ENCODE measurements at regions not wholly inside any gene's neighbourhood (a gene's known extent, or its start where the extent isn't known, plus 50 kb on each side); places are given as distances from the start of the nearest gene placed in this dataset.

DNA sequence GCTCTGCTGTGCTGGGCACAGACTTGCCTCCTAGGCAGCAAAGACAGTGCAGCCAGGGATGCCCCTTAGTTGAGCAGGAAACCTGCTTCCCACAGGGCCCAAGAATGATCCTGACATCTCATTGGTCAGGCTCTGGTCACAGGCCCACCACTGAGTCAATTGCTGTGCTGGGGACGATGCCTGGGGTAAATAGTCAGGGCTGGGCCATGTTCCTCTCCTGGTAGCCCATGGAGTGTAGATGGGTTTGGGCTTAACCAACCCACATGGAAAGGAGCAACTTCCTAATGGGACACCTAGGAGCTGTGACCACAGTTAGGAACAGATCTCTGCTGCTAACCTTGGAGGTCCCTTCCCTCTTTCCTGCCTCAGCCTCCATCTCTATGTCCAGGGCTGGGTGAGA, 212.5 kb upstream of the ZNF536 start:
- Histone ChIP-seq H3K36me3 (replicated peaks; ENCODE audit: insufficient read depth, low read length) (no peaks in the 10 kb centered on the region), H3K4me2 (ENCODE audit: low read depth, low read length) (no peak overlapping the region), H2AFZ (ENCODE audit: low read length) (no peak overlapping the region), H4K20me1 (ENCODE audit: insufficient read depth, low read length) (no peaks in the 10 kb centered on the region), H3K79me2 (ENCODE audit: low read length) (no peaks in the 10 kb centered on the region), H3K27ac (ENCODE audit: low read length) (no peak overlapping the region), H3K4me3 (ENCODE audit: low read length) (no peak overlapping the region), H3K4me1 (ENCODE audit: low read length) (no peaks in the 10 kb centered on the region), H3K9me3 (replicated peaks; ENCODE audit: insufficient read depth, low read length) (no peaks in the 10 kb centered on the region), H3K27me3 (replicated peaks; ENCODE audit: insufficient read depth, low read length) (peaks cover 27% of the 10 kb centered on the region), H3F3A (ENCODE audit: insufficient read depth, low read length) (no peaks in the 10 kb centered on the region), H3K9ac (ENCODE audit: low read length) (no peak overlapping the region), H3K9me2 (replicated peaks; ENCODE audit: insufficient read depth, low read length) (no peaks in the 10 kb centered on the region)
- TF ChIP-seq, protein P1, sequence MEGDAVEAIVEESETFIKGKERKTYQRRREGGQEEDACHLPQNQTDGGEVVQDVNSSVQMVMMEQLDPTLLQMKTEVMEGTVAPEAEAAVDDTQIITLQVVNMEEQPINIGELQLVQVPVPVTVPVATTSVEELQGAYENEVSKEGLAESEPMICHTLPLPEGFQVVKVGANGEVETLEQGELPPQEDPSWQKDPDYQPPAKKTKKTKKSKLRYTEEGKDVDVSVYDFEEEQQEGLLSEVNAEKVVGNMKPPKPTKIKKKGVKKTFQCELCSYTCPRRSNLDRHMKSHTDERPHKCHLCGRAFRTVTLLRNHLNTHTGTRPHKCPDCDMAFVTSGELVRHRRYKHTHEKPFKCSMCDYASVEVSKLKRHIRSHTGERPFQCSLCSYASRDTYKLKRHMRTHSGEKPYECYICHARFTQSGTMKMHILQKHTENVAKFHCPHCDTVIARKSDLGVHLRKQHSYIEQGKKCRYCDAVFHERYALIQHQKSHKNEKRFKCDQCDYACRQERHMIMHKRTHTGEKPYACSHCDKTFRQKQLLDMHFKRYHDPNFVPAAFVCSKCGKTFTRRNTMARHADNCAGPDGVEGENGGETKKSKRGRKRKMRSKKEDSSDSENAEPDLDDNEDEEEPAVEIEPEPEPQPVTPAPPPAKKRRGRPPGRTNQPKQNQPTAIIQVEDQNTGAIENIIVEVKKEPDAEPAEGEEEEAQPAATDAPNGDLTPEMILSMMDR (IDR thresholded peaks at IDR 0.05; ENCODE audit: low read length): no peak
- TF ChIP-seq EZH2phosphoT487 (IDR thresholded peaks at IDR 0.05; ENCODE audit: low read length) (no peak), EZH2 (optimal IDR thresholded peaks at IDR 0.05; ENCODE audit: low read depth, low read length) (no peak)
- DNase-seq: no peak

DNA sequence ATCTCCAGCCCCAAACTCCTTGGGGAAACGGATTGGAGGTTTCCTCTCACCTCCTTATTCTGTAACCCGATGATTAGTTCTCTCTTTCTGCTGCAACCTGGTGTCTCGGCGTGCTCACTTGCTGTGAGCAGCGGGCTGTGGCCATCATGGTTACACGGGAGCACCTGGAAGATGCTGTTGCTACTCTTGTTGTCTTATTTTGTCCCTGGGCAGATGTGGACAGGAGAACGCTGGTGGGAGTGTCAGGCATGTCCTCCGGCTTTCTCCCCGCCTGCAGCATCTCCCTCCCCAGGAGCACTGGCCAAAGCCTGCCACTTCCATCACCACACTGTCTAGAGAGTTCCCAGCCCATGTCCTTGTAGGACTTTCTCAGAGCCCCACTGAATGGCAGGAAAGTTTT, 211.8 kb upstream of the ZNF536 start:
- Histone ChIP-seq H3K4me3 (ENCODE audit: low read length) (no peak overlapping the region), H3K27me3 (replicated peaks; ENCODE audit: insufficient read depth, low read length) (peaks cover 27% of the 10 kb centered on the region), H3K27ac (ENCODE audit: low read length) (no peak overlapping the region), H3K9me3 (replicated peaks; ENCODE audit: insufficient read depth, low read length) (no peaks in the 10 kb centered on the region), H2AFZ (ENCODE audit: low read length) (no peak overlapping the region), H3K9ac (ENCODE audit: low read length) (no peak overlapping the region), H3K36me3 (replicated peaks; ENCODE audit: insufficient read depth, low read length) (no peaks in the 10 kb centered on the region), H3K79me2 (ENCODE audit: low read length) (no peaks in the 10 kb centered on the region), H3K4me2 (ENCODE audit: low read depth, low read length) (no peak overlapping the region), H4K20me1 (ENCODE audit: insufficient read depth, low read length) (no peaks in the 10 kb centered on the region), H3K9me2 (replicated peaks; ENCODE audit: insufficient read depth, low read length) (no peaks in the 10 kb centered on the region), H3K4me1 (ENCODE audit: low read length) (no peaks in the 10 kb centered on the region), H3F3A (ENCODE audit: insufficient read depth, low read length) (no peaks in the 10 kb centered on the region)
- TF ChIP-seq, protein P1 (IDR thresholded peaks at IDR 0.05; ENCODE audit: low read length): no peak
- no peak for TF ChIP-seq EZH2phosphoT487 (IDR thresholded peaks at IDR 0.05; ENCODE audit: low read length)
- no peak for TF ChIP-seq EZH2 (optimal IDR thresholded peaks at IDR 0.05; ENCODE audit: low read depth, low read length)
- DNase-seq: no peak

GRCh38 chr19:30161021-30161655, 211.0 kb upstream of the ZNF536 start:
- H3K9me2 ChIP-seq (replicated peaks; ENCODE audit: insufficient read depth, low read length): no peaks in the 10 kb centered on the region
- no peaks in the 10 kb centered on the region for H3K79me2 ChIP-seq (ENCODE audit: low read length)
- H3K9me3 ChIP-seq (replicated peaks; ENCODE audit: insufficient read depth, low read length): no peaks in the 10 kb centered on the region
- H3F3A ChIP-seq (ENCODE audit: insufficient read depth, low read length): no peaks in the 10 kb centered on the region
- no peak for DNase-seq
- no peaks in the 10 kb centered on the region for H3K36me3 ChIP-seq (replicated peaks; ENCODE audit: insufficient read depth, low read length)
- no peak overlapping the region for H3K9ac ChIP-seq (ENCODE audit: low read length)
- H3K27me3 ChIP-seq (replicated peaks; ENCODE audit: insufficient read depth, low read length): peaks cover 28% of the 10 kb centered on the region; the same call in 1 of the 2 replicates
- H3K4me2 ChIP-seq (ENCODE audit: low read depth, low read length): no peak overlapping the region
- no peak for TF ChIP-seq EZH2 (optimal IDR thresholded peaks at IDR 0.05; ENCODE audit: low read depth, low read length)
- no peak for TF ChIP-seq EZH2phosphoT487 (IDR thresholded peaks at IDR 0.05; ENCODE audit: low read length)
- TF ChIP-seq, protein P1 (IDR thresholded peaks at IDR 0.05; ENCODE audit: low read length): no peak
- no peak overlapping the region for H2AFZ ChIP-seq (ENCODE audit: low read length)
- H3K4me1 ChIP-seq (ENCODE audit: low read length): no peaks in the 10 kb centered on the region
- no peak overlapping the region for H3K27ac ChIP-seq (ENCODE audit: low read length)
- no peaks in the 10 kb centered on the region for H4K20me1 ChIP-seq (ENCODE audit: insufficient read depth, low read length)
- no peak overlapping the region for H3K4me3 ChIP-seq (ENCODE audit: low read length)

Data from MM.1S (cell line).